Parathyroid adenoma (tissue), 2 donors: ENCODE measurements at regions not wholly inside any gene's neighbourhood (a gene's known extent, or its start where the extent isn't known, plus 50 kb on each side); places are given as distances from the start of the nearest gene placed in this dataset.

Source experiments
- H2AFZ ChIP-seq: fragments of 300-600 bp; sonication (generic); one replicate; pipeline ENCODE4 v1.7.0; 2017; ENCODE audit warnings: antibody characterized with exemption, mild to moderate bottlenecking
- H3K27ac ChIP-seq: fragments of 300-600 bp; sonication (generic); one replicate; pipeline ENCODE4 v1.7.0; 2017
- H3K27me3 ChIP-seq: fragments of 300-600 bp; sonication (generic); one replicate; pipeline ENCODE4 v1.7.0; 2017; ENCODE audit warnings: low read length; ENCODE audit not compliant: control insufficient read depth, insufficient read depth
- H3K36me3 ChIP-seq: fragments of 300-600 bp; sonication (generic); one replicate; pipeline ENCODE4 v1.7.0; 2017; ENCODE audit warnings: low read length; ENCODE audit not compliant: control insufficient read depth, insufficient read depth
- H3K4me1 ChIP-seq: fragments of 300-600 bp; sonication (generic); one replicate; pipeline ENCODE4 v1.7.0; 2017; ENCODE audit warnings: control low read depth
- H3K4me2 ChIP-seq: fragments of 300-600 bp; sonication (generic); one replicate; pipeline ENCODE4 v1.7.0; 2017; ENCODE audit warnings: low read length
- H3K4me3 ChIP-seq: fragments of 300-600 bp; sonication (generic); one replicate; pipeline ENCODE4 v1.7.0; 2017; ENCODE audit warnings: low read depth, low read length
- H3K79me2 ChIP-seq: fragments of 300-600 bp; sonication (generic); one replicate; pipeline ENCODE4 v1.7.0; 2017; ENCODE audit warnings: control low read depth
- H3K9ac ChIP-seq: fragments of 300-600 bp; sonication (generic); one replicate; pipeline ENCODE4 v1.7.0; 2017; ENCODE audit warnings: mild to moderate bottlenecking
- H3K9me3 ChIP-seq: fragments of 300-600 bp; sonication (generic); one replicate; pipeline ENCODE4 v1.7.0; 2017; ENCODE audit warnings: low read length; ENCODE audit not compliant: control insufficient read depth
- CTCF ChIP-seq: fragments of 300-600 bp; sonication (generic); IDR thresholded peaks from one replicate; pipeline ENCODE4 v1.7.0; 2017; ENCODE audit warnings: antibody characterized with exemption, mild to moderate bottlenecking
- donor health status: primary hyperparathyroidism.

DNA sequence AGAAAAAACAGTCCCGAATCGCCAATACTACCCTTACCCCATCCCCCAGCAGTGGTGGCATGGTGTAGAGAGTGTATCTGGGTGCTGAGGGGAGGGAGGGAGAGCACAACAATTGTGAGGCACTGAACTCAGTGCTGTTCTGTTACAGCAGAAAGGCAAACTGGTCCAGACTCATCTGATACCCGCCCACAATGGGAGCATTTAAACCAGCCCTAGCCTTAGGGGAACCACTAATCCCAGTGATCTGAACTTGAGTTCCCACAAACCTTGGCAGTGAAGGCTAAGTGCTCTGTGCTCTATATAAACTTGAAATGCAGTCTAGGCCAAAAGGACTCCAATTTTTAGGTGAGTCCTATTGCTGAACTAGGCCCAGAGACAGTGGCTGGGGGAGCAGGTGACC is 666.4 kb upstream of the PTCHD4 start:
- H3K9ac ChIP-seq = no peak overlapping the region
- H3K27ac ChIP-seq = no peak overlapping the region
- H3K9me3 ChIP-seq = no peaks in the 10 kb centered on the region
- H3K36me3 ChIP-seq = no peaks in the 10 kb centered on the region
- H3K4me2 ChIP-seq = no peak overlapping the region
- no peaks in the 10 kb centered on the region for H3K79me2 ChIP-seq
- no peak overlapping the region for H3K4me3 ChIP-seq
- H2AFZ ChIP-seq = no peak overlapping the region
- H3K4me1 ChIP-seq = no peaks in the 10 kb centered on the region
- no peaks in the 10 kb centered on the region for H3K27me3 ChIP-seq
- TF ChIP-seq CTCF = no peak

- no peak for TF ChIP-seq CTCF
- Histone ChIP-seq H3K9me3 (no peaks in the 10 kb centered on the region), H3K9ac (no peak overlapping the region), H3K4me1 (no peaks in the 10 kb centered on the region), H3K4me3 (no peak overlapping the region), H2AFZ (no peak overlapping the region), H3K36me3 (no peaks in the 10 kb centered on the region), H3K4me2 (no peak overlapping the region), H3K27ac (no peak overlapping the region), H3K79me2 (no peaks in the 10 kb centered on the region), H3K27me3 (no peaks in the 10 kb centered on the region)
These were observed 664.2 kb upstream of the PTCHD4 start for GRCh38 chr6:48775157-48775556.

DNA sequence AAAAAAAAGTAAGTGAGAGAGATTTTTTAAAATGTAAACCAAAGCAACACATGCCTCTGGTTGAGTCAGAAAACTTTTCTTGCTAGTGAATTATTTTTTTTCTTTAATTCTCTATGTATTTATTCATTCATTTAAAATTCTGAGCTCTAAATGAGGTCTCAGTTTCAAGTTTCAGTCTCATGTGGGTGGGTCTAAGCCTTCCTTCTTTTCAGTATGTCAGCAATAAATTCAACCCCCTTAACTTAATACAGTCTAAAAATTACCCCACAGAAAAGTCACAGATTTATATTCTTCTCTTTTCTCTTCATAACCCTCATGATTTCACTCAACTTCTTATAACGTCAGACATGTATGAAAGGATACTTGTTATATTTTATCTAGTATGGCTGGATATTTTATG is 663.3 kb upstream of the PTCHD4 start:
- H3K27ac ChIP-seq = no peak overlapping the region
- no peaks in the 10 kb centered on the region for H3K36me3 ChIP-seq
- no peaks in the 10 kb centered on the region for H3K79me2 ChIP-seq
- no peak overlapping the region for H2AFZ ChIP-seq
- no peaks in the 10 kb centered on the region for H3K9me3 ChIP-seq
- H3K9ac ChIP-seq = no peak overlapping the region
- no peaks in the 10 kb centered on the region for H3K27me3 ChIP-seq
- no peaks in the 10 kb centered on the region for H3K4me1 ChIP-seq
- H3K4me2 ChIP-seq = no peak overlapping the region
- H3K4me3 ChIP-seq = no peak overlapping the region
- TF ChIP-seq CTCF = no peak

- H3K27ac ChIP-seq = no peak overlapping the region
- H3K4me1 ChIP-seq = no peaks in the 10 kb centered on the region
- H3K79me2 ChIP-seq = no peaks in the 10 kb centered on the region
- no peak overlapping the region for H3K4me2 ChIP-seq
- H3K27me3 ChIP-seq = no peaks in the 10 kb centered on the region
- no peak for TF ChIP-seq CTCF
- no peaks in the 10 kb centered on the region for H3K36me3 ChIP-seq
- no peaks in the 10 kb centered on the region for H3K9me3 ChIP-seq
- no peak overlapping the region for H2AFZ ChIP-seq
- no peak overlapping the region for H3K9ac ChIP-seq
- H3K4me3 ChIP-seq = no peak overlapping the region
These were observed 655.4 kb upstream of the PTCHD4 start for GRCh38 chr6:48766349-48766748.

- no peak overlapping the region for H3K4me2 ChIP-seq
- TF ChIP-seq CTCF = peak; percentile 10
- no peaks in the 10 kb centered on the region for H3K27me3 ChIP-seq
- H3K36me3 ChIP-seq = no peaks in the 10 kb centered on the region
- no peak overlapping the region for H3K4me3 ChIP-seq
- H3K27ac ChIP-seq = no peak overlapping the region
- no peak overlapping the region for H3K9ac ChIP-seq
- no peaks in the 10 kb centered on the region for H3K79me2 ChIP-seq
- H3K9me3 ChIP-seq = no peaks in the 10 kb centered on the region
- H2AFZ ChIP-seq = no peak overlapping the region
- no peaks in the 10 kb centered on the region for H3K4me1 ChIP-seq
These were observed 654.5 kb upstream of the PTCHD4 start for GRCh38 chr6:48765352-48765961.
